Heart right ventricle (tissue), 16 donors: ENCODE measurements at regions not wholly inside any gene's neighbourhood (a gene's known extent, or its start where the extent isn't known, plus 50 kb on each side); places are given as distances from the start of the nearest gene placed in this dataset.

Source experiments
- ATAC-seq, 8 donors: fragments of 200-7000 bp; cut with Tn5 transposase; one replicate each; pipeline ENCODE4 v1.9.1; 2020; ENCODE audit warnings: mild to moderate bottlenecking in 8 of 8, moderate library complexity in 8 of 8, moderate number of reproducible peaks in 1 of 8
- DNase-seq, 2 donors: peaks; one replicate each; pipeline ENCODE4 v3.0.0-alpha.2; 2020
- H3K27ac ChIP-seq, 10 donors: fragments of 200-600 bp; sonication (generic) in 2 of 10; one replicate each; pipeline versions ENCODE4 v1.5.0 to v1.8.0; 2020 to 2022; ENCODE audit warnings: mild to moderate bottlenecking in 3 of 10
- H3K27me3 ChIP-seq, 7 donors: fragments of 200-600 bp; one replicate each; pipeline ENCODE4 v1.8.0; 2021 to 2022; ENCODE audit warnings: mild to moderate bottlenecking in 2 of 7
- H3K36me3 ChIP-seq, 9 donors: fragments of 200-600 bp; sonication (generic) in 1 of 9; one replicate each; pipeline versions ENCODE4 v1.5.0 to v1.8.0; 2020 to 2022; ENCODE audit warnings: mild to moderate bottlenecking in 2 of 9
- H3K4me1 ChIP-seq, 9 donors: fragments of 200-600 bp; sonication (generic) in 1 of 9; one replicate each; pipeline versions ENCODE4 v1.5.0 to v1.8.0; 2020 to 2022; ENCODE audit warnings: mild to moderate bottlenecking in 4 of 9
- H3K4me3 ChIP-seq, 10 donors: fragments of 200-600 bp; sonication (generic) in 2 of 10; one replicate each; pipeline versions ENCODE4 v1.5.0 to v1.8.0; 2020 to 2022; ENCODE audit warnings: mild to moderate bottlenecking in 7 of 10, moderate library complexity in 2 of 10
- H3K9me3 ChIP-seq, 11 donors: fragments of 200-600 bp in 10 of 11; sonication (generic) in 2 of 11; one replicate each; pipeline versions ENCODE4 v1.5.0 to v1.8.0; 2013 to 2022; ENCODE audit warnings: mild to moderate bottlenecking in 2 of 11, control low read depth in 1 of 11, moderate library complexity in 1 of 11
- CTCF ChIP-seq, 9 donors: fragments of 200-600 bp; sonication (generic) in 2 of 9; IDR thresholded peaks; one replicate each; pipeline versions ENCODE4 v1.5.0 to v1.8.0; 2021 to 2022; ENCODE audit warnings: antibody characterized with exemption in 9 of 9, mild to moderate bottlenecking in 5 of 9, moderate library complexity in 1 of 9
- WGBS, 2 donors: extraction: QIAGEN DNeasy Blood & Tissue Kit; methylation state at CpG; one replicate each; pipeline ENCODE4 v1.1.7; 2013; ENCODE audit warnings: inconsistent platforms in 1 of 2; 5-methylcytosine and 5-hydroxymethylcytosine counted together
- intact Hi-C, 10 donors: fragments of 100-400 bp; cut with DNase I; formaldehyde crosslinking; loops; one replicate each; pipeline versions ENCODE4 v1.11.1 to v1.14.2; 2022
- donor health status: Arrhythmogenic right ventricular cardiomyopathy.
- donor health status: ischemic (EF 13 %, LVEDD 7.1; RV severe dilation, severe dysfunction).
- donor health status: healthy with polysubstance abuse.
- donor health status: DM: no; HTN: yes; CAD: no.
- donor health status: DM: no; HTN: no; CAD: no.
- donor health status: ischemic (EF 25% LVEDD 6.9; RV normal size, moderate dysfunction).
- donor health status: ischemic (EF 25% LVEDD 5.7; RV mildly dilated, moderate dysfunction).
- donor health status: healthy.
- donor health status: DM: yes; HTN: yes; CAD: no.
- donor health status: Ischemic cardiomyopathy.
- donor health status: ischemic (EF 35%, LVEDD 5.7; RV mildly dilated, moderate dysfunction).
- donor health status: nonischemic (EF 11% LVEDD 7.7; RV severe dilation, severe dysfunction).
- donor health status: DM: yes; HTN: yes; CAD: no.
- donor health status: PGD.
- donor health status: ischemic (EF 29% LVEDD 5.4; RV normal size, mild dysfunction).
- donor health status: nonischemic (EF 23%, LVEDD 6.1; RV moderate dilation, normal function).

DNA sequence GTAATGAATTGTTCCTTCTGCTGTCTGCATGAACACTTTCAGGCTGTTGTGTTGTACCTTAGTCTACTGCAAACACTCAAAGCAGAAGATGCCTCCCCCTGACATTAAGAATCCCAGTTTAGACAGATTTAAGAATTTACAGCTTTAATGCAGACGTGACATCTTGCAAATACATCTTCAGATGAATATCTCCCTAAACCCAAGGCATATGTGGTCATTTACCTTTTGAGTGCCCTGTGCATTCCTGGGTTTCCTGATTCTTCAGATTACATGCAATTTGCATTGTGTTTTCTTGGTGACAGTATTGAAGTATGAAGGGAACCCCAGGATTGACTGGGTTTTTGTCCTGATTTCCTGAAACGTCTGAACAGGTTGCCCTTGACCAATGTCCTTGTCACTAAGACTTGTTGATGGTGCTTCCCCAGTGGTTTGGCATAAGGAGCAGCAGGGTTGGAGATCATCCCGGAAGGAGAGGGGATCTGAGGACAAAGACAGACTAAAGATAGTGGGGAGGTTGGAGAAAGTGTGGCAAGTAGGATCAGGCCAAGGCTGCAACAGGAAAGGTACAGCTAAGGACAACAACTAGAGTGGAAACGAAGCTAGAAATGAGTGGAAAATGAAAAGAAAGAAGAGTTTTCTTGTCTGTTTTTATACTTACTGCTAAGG is 123.8 kb upstream of the RHOBTB1 start:
- no peak for TF ChIP-seq CTCF (IDR thresholded peaks at IDR 0.05)
- ATAC-seq (peak in 4 of 8 donors; percentile 20 to 70 (median 38)), DNase-seq (no peak)
- Histone ChIP-seq H3K9me3 (no peaks in the 10 kb centered on the region), H3K27me3 (no peaks in the 10 kb centered on the region), H3K4me1 (peaks cover 0 to 14% (median 3%) of the 10 kb centered on the region in 9 donors), H3K36me3 (no peaks in the 10 kb centered on the region), H3K4me3 (no peak overlapping the region), H3K27ac (no peak overlapping the region)
- intact Hi-C loops, result no loop called here
- WGBS, 2 donors, result 48 to 49% methylated on average over 4 of the region's 4 CpGs

GRCh38 chr10:61066661-61067344 is 122.8 kb upstream of the RHOBTB1 start:
- WGBS, 2 donors, result 30 to 34% methylated on average over 7 of the region's 7 CpGs
- Histone ChIP-seq H3K4me3 (no peak overlapping the region), H3K4me1 (peaks cover 0 to 14% (median 3%) of the 10 kb centered on the region in 9 donors), H3K27ac (no peak overlapping the region), H3K9me3 (no peaks in the 10 kb centered on the region), H3K36me3 (no peaks in the 10 kb centered on the region), H3K27me3 (no peaks in the 10 kb centered on the region)
- ATAC-seq (no peak), DNase-seq (no peak)
- intact Hi-C loops, result no loop called here
- no peak for TF ChIP-seq CTCF (IDR thresholded peaks at IDR 0.05)

DNA sequence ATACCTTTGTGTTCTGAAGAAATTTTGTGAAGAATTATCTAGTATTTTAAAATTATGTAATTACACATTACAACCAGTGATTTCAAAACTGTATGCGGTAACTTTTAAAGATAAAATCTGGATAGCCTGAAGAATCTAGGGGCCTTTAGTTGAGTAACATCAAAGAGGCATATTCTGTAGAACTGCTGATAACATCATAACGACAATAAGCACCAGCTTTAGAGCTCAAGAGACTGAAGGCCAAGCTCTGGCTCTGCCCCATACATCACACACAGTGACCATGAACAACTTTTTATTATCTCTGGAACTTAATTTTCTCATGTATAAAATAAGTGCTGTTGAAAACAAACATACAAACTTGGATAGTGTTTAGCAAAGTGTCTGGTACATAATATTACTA is 121.1 kb upstream of the RHOBTB1 start:
- H3K27ac ChIP-seq, result no peak overlapping the region
- intact Hi-C loops, result no loop called here
- H3K27me3 ChIP-seq, result no peaks in the 10 kb centered on the region
- no peaks in the 10 kb centered on the region for H3K9me3 ChIP-seq
- ATAC-seq (no peak), DNase-seq (no peak)
- TF ChIP-seq CTCF (IDR thresholded peaks at IDR 0.05), result no peak
- H3K4me3 ChIP-seq, result no peak overlapping the region
- 79 to 83% methylated on average over 2 of the region's 2 CpGs for WGBS, 2 donors
- H3K4me1 ChIP-seq, result peaks cover 0 to 14% (median 3%) of the 10 kb centered on the region in 9 donors
- no peaks in the 10 kb centered on the region for H3K36me3 ChIP-seq

GRCh38 chr10:61064356-61064755 is 120.4 kb upstream of the RHOBTB1 start:
- Histone ChIP-seq H3K9me3 (no peaks in the 10 kb centered on the region), H3K4me3 (no peak overlapping the region), H3K4me1 (peaks cover 0 to 14% (median 3%) of the 10 kb centered on the region in 9 donors), H3K36me3 (no peaks in the 10 kb centered on the region), H3K27me3 (no peaks in the 10 kb centered on the region), H3K27ac (no peak overlapping the region)
- TF ChIP-seq CTCF (IDR thresholded peaks at IDR 0.05), result no peak
- ATAC-seq (no peak), DNase-seq (no peak)
- WGBS, 2 donors, result 97 to 98% methylated on average over 4 of the region's 4 CpGs
- intact Hi-C loops, result no loop called here
